ENCODE measurements at regions not wholly inside any gene's neighbourhood (a gene's known extent, or its start where the extent isn't known, plus 50 kb on each side); places are given as distances from the start of the nearest gene placed in this dataset.

GRCh38 chr9:89970701-89971100 is 365.9 kb downstream of the GADD45G start:
- TF ChIP-seq JUND (IDR thresholded peaks at IDR 0.05; ENCODE audit: low read length) (no peak), CTCF (IDR thresholded peaks at IDR 0.05; ENCODE audit: control extremely low read depth in 1 of 3, insufficient read depth in 1 of 3, low read depth in 1 of 3, low read length in 3 of 3) (no peak)

Data from H1 (cell line).